Mucosa of stomach (tissue), 1 donor: ENCODE measurements at regions not wholly inside any gene's neighbourhood (a gene's known extent, or its start where the extent isn't known, plus 50 kb on each side); places are given as distances from the start of the nearest gene placed in this dataset.
"Not testable (repeated sequence)": the region's sequence is repeated elsewhere in the genome, so short reads cannot be mapped to it uniquely, and the experiment has no call there.

ENCODE experiments used
- H3K27me3 ChIP-seq: one replicate; pipeline ENCODE4 v1.7.0; 2013; ENCODE audit warnings: mild to moderate bottlenecking, low read length; ENCODE audit not compliant: control insufficient read depth, insufficient read depth
- H3K36me3 ChIP-seq: one replicate; pipeline ENCODE4 v1.7.0; 2013; ENCODE audit warnings: low read length; ENCODE audit not compliant: control insufficient read depth, insufficient read depth
- H3K4me1 ChIP-seq: one replicate; pipeline ENCODE4 v1.7.0; 2013; ENCODE audit warnings: mild to moderate bottlenecking, low read length; ENCODE audit not compliant: control insufficient read depth, insufficient read depth
- H3K4me3 ChIP-seq: one replicate; pipeline ENCODE4 v1.7.0; 2013; ENCODE audit warnings: low read length
- H3K9ac ChIP-seq: one replicate; pipeline ENCODE4 v1.7.0; 2013; ENCODE audit warnings: mild to moderate bottlenecking, low read length, moderate library complexity
- H3K9me3 ChIP-seq: one replicate; pipeline ENCODE4 v1.7.0; 2013; ENCODE audit warnings: mild to moderate bottlenecking, low read length, moderate library complexity; ENCODE audit not compliant: control insufficient read depth
- donor health status: Pancreatic carcinoma.

DNA sequence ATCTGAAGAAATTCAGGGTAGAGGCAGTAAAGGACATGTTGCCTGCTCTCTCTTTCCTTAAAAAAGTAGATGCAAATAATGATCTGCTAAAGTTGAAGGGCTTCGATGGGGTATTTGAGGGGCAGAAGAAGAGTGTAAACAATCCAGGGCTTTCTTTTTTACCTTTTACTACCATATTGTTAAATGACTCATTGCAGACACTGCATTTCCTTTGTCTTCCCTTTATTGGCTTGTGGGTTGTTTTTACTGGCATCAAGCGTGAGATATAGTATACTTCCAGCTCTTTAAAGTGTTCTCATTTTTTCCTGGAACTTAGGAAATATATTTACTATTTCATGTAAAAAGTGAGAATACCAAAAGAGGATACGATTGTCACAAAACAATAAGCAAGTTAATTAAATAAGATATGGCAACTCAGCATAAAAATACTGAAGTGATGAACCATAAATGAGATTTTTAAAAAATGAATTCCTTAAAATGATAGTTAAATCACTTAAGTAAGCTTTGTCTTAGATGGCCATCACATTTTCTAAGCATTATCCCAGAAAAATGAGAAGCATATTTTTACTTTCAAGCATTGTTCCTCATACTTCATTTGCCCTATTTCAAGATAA lies 72.3 kb upstream of the KRAS start:
- Histone ChIP-seq H3K9ac (no peak overlapping the region), H3K27me3 (no peaks in the 10 kb centered on the region), H3K9me3 (no peaks in the 10 kb centered on the region), H3K36me3 (no peaks in the 10 kb centered on the region), H3K4me1 (no peaks in the 10 kb centered on the region), H3K4me3 (no peak overlapping the region)

DNA sequence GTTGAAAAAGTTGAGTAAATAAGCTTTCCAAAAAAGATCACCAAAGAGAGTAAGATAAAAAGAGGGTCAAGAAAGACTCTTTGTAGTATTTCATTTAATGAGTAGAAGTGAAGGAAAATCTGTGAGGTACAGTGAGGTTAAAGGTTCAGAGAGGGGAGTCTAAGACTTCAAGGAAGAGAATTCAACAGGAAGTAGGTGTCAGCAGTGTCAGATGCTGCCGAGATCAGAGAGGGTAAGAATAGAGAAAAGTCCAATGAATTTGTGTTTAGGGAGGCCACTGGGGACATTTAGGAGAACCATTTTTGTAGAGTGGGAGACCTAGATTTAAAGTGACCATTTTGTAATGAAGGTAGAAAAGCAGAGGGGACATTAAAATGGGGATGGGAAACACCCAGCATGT lies 71.6 kb upstream of the KRAS start:
- no peak overlapping the region for H3K9ac ChIP-seq
- H3K4me3 ChIP-seq = no peak overlapping the region
- H3K27me3 ChIP-seq = no peaks in the 10 kb centered on the region
- no peaks in the 10 kb centered on the region for H3K9me3 ChIP-seq
- no peaks in the 10 kb centered on the region for H3K4me1 ChIP-seq
- no peaks in the 10 kb centered on the region for H3K36me3 ChIP-seq

DNA sequence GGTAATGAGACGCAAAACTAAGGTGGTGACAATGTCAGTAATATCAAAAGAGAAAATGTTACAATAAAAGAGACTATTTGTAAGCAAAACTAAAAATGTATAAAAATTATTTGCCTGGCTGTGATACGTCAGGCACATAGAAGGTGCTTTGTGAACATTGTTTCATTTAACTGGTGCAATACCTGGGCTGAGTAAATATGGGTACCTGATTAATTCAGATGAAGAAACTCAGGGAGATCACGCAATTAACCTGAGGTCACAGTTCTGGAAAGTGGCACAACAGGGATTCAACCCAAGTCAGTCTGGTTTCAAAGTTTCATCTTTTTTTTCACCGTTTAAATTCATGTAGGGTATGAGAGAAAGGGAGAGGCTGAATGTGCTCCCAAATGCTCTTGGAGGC lies 71.0 kb upstream of the KRAS start:
- Histone ChIP-seq H3K27me3 (no peaks in the 10 kb centered on the region), H3K36me3 (no peaks in the 10 kb centered on the region), H3K9me3 (no peaks in the 10 kb centered on the region), H3K9ac (no peak overlapping the region), H3K4me3 (no peak overlapping the region), H3K4me1 (no peaks in the 10 kb centered on the region)

DNA sequence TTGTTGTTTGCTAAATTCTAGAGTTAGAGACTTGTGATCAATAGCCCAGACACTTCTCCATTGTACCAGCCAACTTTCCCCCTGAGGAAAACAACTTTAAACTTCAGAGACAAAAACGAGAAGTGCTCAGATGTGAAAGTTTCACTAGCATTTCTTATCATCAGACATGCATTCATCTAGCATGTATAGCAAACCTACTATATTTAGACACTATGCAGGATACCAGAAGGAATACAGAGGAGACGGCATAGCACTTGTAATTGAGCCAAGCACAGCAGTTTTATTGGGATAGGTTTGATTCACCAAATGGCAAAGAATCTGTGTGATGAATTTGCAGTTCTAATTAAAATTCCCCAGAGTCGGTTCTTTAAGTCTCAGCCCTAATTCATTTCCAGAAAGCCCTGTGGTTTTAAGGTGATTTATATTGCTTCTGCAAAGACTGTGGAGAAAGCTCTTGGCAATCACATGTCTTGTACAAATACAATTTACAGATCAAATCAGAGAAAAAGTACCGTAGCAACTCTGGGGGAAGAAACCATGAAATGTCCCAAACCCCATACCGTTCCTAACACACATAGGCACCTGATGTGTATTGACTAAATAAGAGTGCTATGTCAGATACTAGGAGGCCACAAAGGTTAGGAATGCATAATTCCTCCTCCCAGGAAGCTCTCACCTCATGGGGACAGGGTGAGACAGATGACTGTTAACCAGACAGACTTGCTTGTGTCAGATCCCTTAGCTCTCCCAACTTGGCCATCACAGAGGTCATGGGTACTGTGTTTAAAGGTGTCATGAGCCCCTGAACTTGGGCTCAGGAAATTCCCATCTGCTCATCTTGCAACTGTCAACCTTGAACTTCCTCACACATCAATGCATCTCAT lies 69.6 kb upstream of the KRAS start:
- no peak overlapping the region for H3K4me3 ChIP-seq
- no peaks in the 10 kb centered on the region for H3K27me3 ChIP-seq
- no peak overlapping the region for H3K9ac ChIP-seq

DNA sequence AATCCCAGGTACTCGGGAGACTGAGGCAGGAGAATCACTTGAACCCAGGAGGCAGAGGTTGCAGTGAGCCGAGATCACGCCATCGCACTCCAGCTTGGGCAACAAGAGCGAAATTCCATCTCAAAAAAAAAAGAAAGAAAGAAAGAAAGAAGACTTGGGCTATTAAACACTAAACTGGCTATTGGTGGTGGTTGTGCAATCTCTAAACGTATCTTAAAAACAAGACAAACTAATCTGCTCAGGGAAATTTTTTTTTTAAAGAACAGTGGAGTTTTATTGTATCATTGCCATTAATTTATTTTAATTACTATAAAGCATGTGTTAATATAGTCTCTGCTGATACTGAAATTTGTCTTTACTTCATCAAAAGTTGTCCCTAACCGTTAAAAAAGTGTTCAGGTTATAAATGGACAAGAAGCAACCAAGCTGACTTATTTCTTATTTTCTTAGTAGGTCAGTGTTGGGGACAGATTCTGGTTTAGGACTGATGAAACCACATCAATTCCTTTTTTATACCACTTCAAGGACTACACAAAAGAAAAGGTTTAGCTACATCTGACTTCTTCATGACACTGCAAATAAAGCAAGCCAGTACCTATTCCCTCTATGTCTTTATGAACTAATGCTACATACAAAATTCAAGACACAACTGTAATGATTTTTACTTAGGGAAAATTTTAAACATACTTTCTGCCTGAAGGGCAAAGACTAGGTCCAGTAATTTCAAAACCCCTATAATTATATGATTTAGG lies 68.7 kb upstream of the KRAS start:
- Histone ChIP-seq H3K9ac (no peak overlapping the region), H3K4me3 (no peak overlapping the region), H3K9me3 (no peaks in the 10 kb centered on the region), H3K4me1 (no peaks in the 10 kb centered on the region), H3K36me3 (no peaks in the 10 kb centered on the region), H3K27me3 (no peaks in the 10 kb centered on the region)

More for the DNA sequence above, 69.6 kb upstream of the KRAS start:
- Histone ChIP-seq H3K4me1 (no peaks in the 10 kb centered on the region), H3K36me3 (no peaks in the 10 kb centered on the region), H3K9me3 (no peaks in the 10 kb centered on the region)

DNA sequence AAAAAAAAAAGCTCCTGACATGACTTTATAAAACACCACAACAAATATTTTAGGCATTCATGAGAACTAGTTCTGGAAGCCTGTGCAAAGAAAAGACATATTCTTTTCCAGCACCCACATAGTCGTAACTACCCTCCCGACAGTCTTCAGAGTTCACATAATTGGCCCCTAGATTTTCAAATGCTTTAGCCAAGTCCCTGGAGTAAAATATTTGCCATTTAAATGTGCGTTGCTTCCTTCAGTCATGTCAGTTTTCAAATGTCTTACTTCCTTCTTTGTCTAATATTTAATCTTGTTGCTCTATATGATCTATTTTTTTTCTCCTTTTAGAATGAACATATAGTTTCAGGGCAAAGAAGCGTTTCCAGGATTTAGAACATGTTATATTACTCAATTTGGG lies 66.8 kb upstream of the KRAS start:
- no peaks in the 10 kb centered on the region for H3K36me3 ChIP-seq
- H3K27me3 ChIP-seq = no peaks in the 10 kb centered on the region
- no peak overlapping the region for H3K4me3 ChIP-seq
- H3K9ac ChIP-seq = no peak overlapping the region
- no peaks in the 10 kb centered on the region for H3K9me3 ChIP-seq
- no peaks in the 10 kb centered on the region for H3K4me1 ChIP-seq

DNA sequence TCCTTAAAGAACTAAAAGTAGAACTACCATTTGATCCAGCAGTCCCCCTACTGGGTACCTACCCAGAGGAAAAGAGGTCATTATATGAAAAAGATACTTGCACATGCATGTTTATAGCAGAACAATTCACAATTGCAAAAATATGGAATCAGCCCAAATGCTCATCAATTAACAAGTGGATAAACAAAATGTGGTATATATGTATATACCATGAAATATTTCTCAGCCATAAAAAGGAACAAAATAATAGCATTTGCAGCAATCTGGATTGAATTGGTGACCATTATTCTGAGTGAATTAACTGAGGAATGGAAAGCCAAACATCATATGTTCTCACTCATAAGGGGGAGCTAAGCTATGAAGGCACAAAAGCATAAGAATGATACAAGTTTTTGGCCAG lies 64.7 kb upstream of the KRAS start:
- no peaks in the 10 kb centered on the region for H3K4me1 ChIP-seq
- no peaks in the 10 kb centered on the region for H3K27me3 ChIP-seq
- no peak overlapping the region for H3K4me3 ChIP-seq
- no peak overlapping the region for H3K9ac ChIP-seq
- H3K36me3 ChIP-seq = no peaks in the 10 kb centered on the region
- no peaks in the 10 kb centered on the region for H3K9me3 ChIP-seq

DNA sequence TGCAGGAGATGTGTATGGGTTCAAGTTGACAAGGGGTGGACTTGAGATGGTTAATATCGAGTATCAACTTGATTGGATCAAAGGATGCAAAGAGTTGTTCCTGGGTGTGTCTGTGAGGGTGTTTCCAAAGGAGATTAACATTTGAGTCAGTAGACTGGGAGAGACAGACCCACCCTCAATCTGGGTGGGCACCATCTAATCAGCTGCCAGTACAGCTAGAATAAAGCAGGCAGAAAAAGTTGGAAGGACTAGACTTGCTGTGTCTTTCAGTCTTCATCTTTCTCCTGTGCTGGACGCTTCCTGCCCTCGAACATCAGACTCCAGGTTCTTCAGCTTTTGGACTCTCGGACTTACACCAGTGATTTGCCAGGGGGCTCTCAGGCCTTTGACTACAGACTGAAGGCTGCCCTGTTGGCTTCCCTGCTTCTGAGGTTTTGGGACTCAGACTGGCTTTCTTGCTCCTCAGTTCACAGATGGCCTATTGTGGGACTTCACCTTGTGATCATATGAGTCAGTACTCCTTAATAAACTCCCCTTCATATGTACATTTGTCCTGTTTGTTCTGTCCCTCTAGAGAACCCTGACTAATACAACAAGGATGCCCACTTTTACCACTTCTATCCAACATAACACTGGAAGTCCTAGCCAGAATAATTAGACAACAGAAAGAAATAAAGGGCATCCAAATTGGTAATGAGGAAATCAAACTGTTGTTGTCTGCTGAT lies 62.7 kb upstream of the KRAS start:
- H3K9me3 ChIP-seq, H3K4me3 ChIP-seq, H3K9ac ChIP-seq, H3K36me3 ChIP-seq, H3K4me1 ChIP-seq, H3K27me3 ChIP-seq: not testable (repeated sequence)

DNA sequence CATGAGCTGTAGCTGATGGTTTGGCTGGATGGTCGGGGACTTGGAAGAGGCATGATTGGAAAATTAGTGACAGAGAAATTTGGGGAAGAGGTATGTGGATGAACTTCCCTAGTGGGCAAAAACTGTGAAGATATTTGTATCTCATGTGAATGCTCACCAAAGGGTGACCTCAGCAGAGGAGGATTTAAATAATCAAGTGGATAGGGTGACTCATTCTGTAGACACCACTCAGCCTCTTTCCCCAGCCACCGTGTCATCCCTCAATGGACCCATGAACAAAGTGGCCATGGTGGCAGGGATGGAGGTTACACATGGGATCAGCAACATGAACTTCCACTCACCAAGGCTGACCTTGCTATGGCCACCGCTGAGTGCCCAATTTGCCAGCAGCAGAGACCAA lies 60.8 kb upstream of the KRAS start:
- no peaks in the 10 kb centered on the region for H3K36me3 ChIP-seq
- H3K9ac ChIP-seq = no peak overlapping the region
- no peaks in the 10 kb centered on the region for H3K27me3 ChIP-seq
- H3K9me3 ChIP-seq = no peaks in the 10 kb centered on the region
- no peak overlapping the region for H3K4me3 ChIP-seq
- no peaks in the 10 kb centered on the region for H3K4me1 ChIP-seq

DNA sequence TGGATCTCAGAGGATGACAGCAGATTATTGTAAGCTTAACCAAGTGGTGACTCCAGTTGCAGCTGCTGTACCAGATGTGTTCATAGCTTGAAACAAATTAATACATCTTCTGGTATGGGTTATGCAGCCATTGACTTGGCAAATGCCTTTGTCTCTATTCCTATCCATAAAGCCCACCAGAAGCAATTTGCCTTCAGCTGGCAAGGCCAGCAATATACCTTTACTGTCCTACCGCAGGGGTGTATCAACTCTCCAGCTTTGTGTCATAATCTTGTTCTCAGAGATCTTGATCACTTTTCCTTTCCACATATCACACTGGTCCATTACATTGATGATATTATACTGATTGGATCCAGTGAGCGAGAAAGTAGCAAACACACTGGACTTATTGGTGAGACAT lies 59.3 kb upstream of the KRAS start:
- H3K36me3 ChIP-seq, H3K9ac ChIP-seq, H3K27me3 ChIP-seq, H3K4me1 ChIP-seq, H3K9me3 ChIP-seq, H3K4me3 ChIP-seq: not testable (repeated sequence)

DNA sequence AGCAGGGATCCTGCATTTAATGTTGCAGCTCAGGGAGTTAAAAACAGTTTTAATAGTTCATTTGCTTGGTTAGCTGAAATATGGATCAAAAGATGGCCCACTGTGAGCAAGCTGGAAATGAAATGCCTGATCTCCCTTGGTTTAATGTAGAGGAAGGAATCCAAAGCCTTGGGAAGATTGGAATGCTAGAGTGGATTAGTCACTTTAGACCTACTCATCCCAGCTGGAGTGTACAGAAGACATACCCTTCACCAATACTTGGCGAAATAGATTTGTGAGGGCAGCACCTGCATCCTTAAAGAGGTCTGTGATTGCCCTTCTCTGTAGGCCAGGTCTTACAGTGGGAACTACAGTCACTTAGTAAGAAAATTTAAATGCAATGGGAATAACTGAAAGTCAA lies 58.0 kb upstream of the KRAS start:
- Histone ChIP-seq H3K9ac (no peak overlapping the region), H3K36me3 (no peaks in the 10 kb centered on the region), H3K9me3 (no peaks in the 10 kb centered on the region), H3K4me3 (no peak overlapping the region), H3K4me1 (no peaks in the 10 kb centered on the region), H3K27me3 (no peaks in the 10 kb centered on the region)

DNA sequence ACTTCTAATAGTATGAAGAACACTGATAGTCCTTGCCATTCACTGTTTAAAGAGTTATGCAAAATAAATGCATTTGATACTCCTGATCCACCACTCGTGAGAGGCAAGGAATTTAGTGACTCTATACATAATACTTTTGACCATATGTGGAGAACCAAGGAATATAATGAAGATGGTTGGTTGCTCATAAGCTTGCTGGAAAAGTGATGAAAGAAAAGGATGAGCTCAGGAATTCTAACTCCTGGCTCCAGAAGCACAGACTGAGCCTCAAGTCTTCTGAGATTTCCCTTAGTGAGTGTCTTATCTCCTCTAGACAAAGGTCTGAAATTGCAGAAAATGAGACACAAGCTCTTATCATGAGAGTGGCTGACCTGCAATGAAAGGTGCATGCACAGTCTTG lies 57.1 kb upstream of the KRAS start:
- H3K9ac ChIP-seq = no peak overlapping the region
- no peaks in the 10 kb centered on the region for H3K27me3 ChIP-seq
- no peaks in the 10 kb centered on the region for H3K36me3 ChIP-seq
- H3K9me3 ChIP-seq = no peaks in the 10 kb centered on the region
- H3K4me1 ChIP-seq = no peaks in the 10 kb centered on the region
- H3K4me3 ChIP-seq = no peak overlapping the region
